HL-60 (cell line): ENCODE measurements at regions not wholly inside any gene's neighbourhood (a gene's known extent, or its start where the extent isn't known, plus 50 kb on each side); places are given as distances from the start of the nearest gene placed in this dataset.

ENCODE experiments used
- DNase-seq, 2 experiments: peaks; one replicate each; pipeline ENCODE4 v3.0.0-alpha.2; 2010 to 2020; ENCODE audit warnings: low read depth in 1 of 2, low spot score in 1 of 2
- H3K27ac ChIP-seq: fragments of 250-450 bp; sonication (Bioruptor Pico); replicated peaks from 2 replicates; pipeline ENCODE4 v1.5.1; 2020; ENCODE audit warnings: mild to moderate bottlenecking, moderate library complexity
- H3K27me3 ChIP-seq: fragments of 250-450 bp; sonication (Bioruptor Pico); 2 replicates; pipeline ENCODE4 v1.5.1; 2021; ENCODE audit warnings: mild to moderate bottlenecking, moderate library complexity; ENCODE audit not compliant: insufficient read depth, poor library complexity, severe bottlenecking
- H3K4me3 ChIP-seq: replicated peaks from 2 replicates; pipeline ENCODE4 v1.5.1; 2011; ENCODE audit warnings: mild to moderate bottlenecking, control low read depth, low read length; ENCODE audit not compliant: insufficient read depth
- CTCF ChIP-seq: IDR thresholded peaks from one replicate; pipeline ENCODE4 v1.5.1; 2011; ENCODE audit warnings: low read length, control low read depth, inconsistent platforms; ENCODE audit not compliant: insufficient read depth
- GABPA ChIP-seq: IDR thresholded peaks from 2 replicates; pipeline ENCODE4 v1.6.1; 2012; ENCODE audit warnings: low read depth
- POLR2AphosphoS5 ChIP-seq: IDR thresholded peaks from 2 replicates; pipeline ENCODE4 v1.6.1; 2012; ENCODE audit warnings: low read depth
- SPI1 ChIP-seq: IDR thresholded peaks from 2 replicates; pipeline ENCODE4 v1.6.1; 2012; ENCODE audit warnings: low read depth, mild to moderate bottlenecking, borderline replicate concordance
- TF ChIP-seq, protein P1 (sequence below): IDR thresholded peaks from 2 replicates; pipeline ENCODE4 v1.6.1; 2012; ENCODE audit warnings: low read depth; ENCODE audit not compliant: insufficient replicate concordance

GRCh38 chr7:19239951-19240350, 94.7 kb upstream of the FERD3L start:
- H3K27me3 ChIP-seq = no peaks in the 10 kb centered on the region
- DNase-seq = no peak
- H3K4me3 ChIP-seq = no peak overlapping the region
- no peak overlapping the region for H3K27ac ChIP-seq
- TF ChIP-seq POLR2AphosphoS5 (no peak), GABPA (no peak), CTCF (no peak), SPI1 (no peak)
- TF ChIP-seq, protein P1, sequence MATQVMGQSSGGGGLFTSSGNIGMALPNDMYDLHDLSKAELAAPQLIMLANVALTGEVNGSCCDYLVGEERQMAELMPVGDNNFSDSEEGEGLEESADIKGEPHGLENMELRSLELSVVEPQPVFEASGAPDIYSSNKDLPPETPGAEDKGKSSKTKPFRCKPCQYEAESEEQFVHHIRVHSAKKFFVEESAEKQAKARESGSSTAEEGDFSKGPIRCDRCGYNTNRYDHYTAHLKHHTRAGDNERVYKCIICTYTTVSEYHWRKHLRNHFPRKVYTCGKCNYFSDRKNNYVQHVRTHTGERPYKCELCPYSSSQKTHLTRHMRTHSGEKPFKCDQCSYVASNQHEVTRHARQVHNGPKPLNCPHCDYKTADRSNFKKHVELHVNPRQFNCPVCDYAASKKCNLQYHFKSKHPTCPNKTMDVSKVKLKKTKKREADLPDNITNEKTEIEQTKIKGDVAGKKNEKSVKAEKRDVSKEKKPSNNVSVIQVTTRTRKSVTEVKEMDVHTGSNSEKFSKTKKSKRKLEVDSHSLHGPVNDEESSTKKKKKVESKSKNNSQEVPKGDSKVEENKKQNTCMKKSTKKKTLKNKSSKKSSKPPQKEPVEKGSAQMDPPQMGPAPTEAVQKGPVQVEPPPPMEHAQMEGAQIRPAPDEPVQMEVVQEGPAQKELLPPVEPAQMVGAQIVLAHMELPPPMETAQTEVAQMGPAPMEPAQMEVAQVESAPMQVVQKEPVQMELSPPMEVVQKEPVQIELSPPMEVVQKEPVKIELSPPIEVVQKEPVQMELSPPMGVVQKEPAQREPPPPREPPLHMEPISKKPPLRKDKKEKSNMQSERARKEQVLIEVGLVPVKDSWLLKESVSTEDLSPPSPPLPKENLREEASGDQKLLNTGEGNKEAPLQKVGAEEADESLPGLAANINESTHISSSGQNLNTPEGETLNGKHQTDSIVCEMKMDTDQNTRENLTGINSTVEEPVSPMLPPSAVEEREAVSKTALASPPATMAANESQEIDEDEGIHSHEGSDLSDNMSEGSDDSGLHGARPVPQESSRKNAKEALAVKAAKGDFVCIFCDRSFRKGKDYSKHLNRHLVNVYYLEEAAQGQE = no peak

DNA sequence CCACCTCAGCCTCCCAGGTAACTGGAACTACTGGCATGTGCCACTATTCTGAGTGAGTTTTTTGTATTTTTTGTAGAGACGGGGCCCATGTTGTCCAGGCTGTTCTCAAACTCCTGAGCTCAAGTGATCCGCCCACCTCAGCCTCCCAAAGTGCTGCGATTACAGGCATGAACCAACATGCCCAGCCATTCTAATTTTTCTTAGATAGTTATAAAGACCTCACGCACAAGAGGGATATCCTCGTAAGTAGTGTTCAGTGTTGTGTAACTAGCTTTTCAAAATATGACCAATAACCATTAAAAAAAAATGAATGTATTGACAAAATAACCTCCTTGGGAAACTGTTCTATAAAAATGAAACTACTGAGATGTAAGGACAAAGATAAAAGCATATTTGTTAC, 90.5 kb upstream of the FERD3L start:
- no peak overlapping the region for H3K27ac ChIP-seq
- H3K4me3 ChIP-seq = no peak overlapping the region
- no peaks in the 10 kb centered on the region for H3K27me3 ChIP-seq
- no peak for TF ChIP-seq CTCF
- TF ChIP-seq, protein P1 = no peak
- TF ChIP-seq SPI1 = no peak
- TF ChIP-seq POLR2AphosphoS5 = no peak
- TF ChIP-seq GABPA = no peak
- DNase-seq = no peak

GRCh38 chr7:19224951-19225350, 79.7 kb upstream of the FERD3L start:
- no peaks in the 10 kb centered on the region for H3K27me3 ChIP-seq
- H3K4me3 ChIP-seq = no peak overlapping the region
- DNase-seq = no peak
- TF ChIP-seq GABPA = no peak
- no peak for TF ChIP-seq SPI1
- no peak for TF ChIP-seq POLR2AphosphoS5
- no peak for TF ChIP-seq CTCF
- H3K27ac ChIP-seq = no peak overlapping the region

GRCh38 chr7:19215412-19215811, 70.2 kb upstream of the FERD3L start:
- TF ChIP-seq CTCF = no peak
- TF ChIP-seq GABPA = no peak
- TF ChIP-seq, protein P1 = no peak
- no peak for TF ChIP-seq SPI1
- no peak for TF ChIP-seq POLR2AphosphoS5
- Histone ChIP-seq H3K4me3 (no peak overlapping the region), H3K27me3 (no peaks in the 10 kb centered on the region), H3K27ac (no peak overlapping the region)
- no peak for DNase-seq
